Upper lobe of left lung (tissue), 6 donors: ENCODE measurements at regions not wholly inside any gene's neighbourhood (a gene's known extent, or its start where the extent isn't known, plus 50 kb on each side); places are given as distances from the start of the nearest gene placed in this dataset.

Experiments
- ATAC-seq, 2 donors: fragments of 200-7000 bp; cut with Tn5 transposase; one replicate each; pipeline ENCODE4 v1.9.1; 2022; ENCODE audit warnings: mild to moderate bottlenecking in 2 of 2, moderate library complexity in 2 of 2; ENCODE audit not compliant: low FRiP score in 2 of 2
- DNase-seq, 2 donors: peaks; one replicate each; pipeline ENCODE4 v3.0.0-alpha.2; 2019 to 2020
- H3K27ac ChIP-seq, 4 donors: fragments of 200-600 bp; sonication (generic); one replicate each; pipeline ENCODE4 v1.5.1; 2016 to 2019
- H3K27me3 ChIP-seq, 4 donors: fragments of 200-600 bp; sonication (generic); one replicate each; pipeline ENCODE4 v1.5.1; 2017 to 2019
- H3K36me3 ChIP-seq, 4 donors: fragments of 200-600 bp; sonication (generic); one replicate each; pipeline ENCODE4 v1.5.1; 2016 to 2019
- H3K4me1 ChIP-seq, 4 donors: fragments of 200-600 bp; sonication (generic); one replicate each; pipeline ENCODE4 v1.5.1; 2018 to 2019
- H3K4me3 ChIP-seq, 4 donors: fragments of 200-600 bp; sonication (generic); one replicate each; pipeline ENCODE4 v1.5.1; 2017 to 2019; ENCODE audit warnings: mild to moderate bottlenecking in 2 of 4, moderate library complexity in 1 of 4
- H3K9me3 ChIP-seq, 4 donors: fragments of 200-600 bp; sonication (generic); one replicate each; pipeline ENCODE4 v1.5.1; 2018 to 2019
- CTCF ChIP-seq, 6 experiments: fragments of 450-650 bp in 4 of 6; fragments of 200-600 bp in 2 of 6; sonication (generic) in 2 of 6; IDR thresholded peaks; one replicate each; pipeline ENCODE4 v1.5.1; 2016 to 2019; ENCODE audit warnings: antibody characterized with exemption in 6 of 6
- EP300 ChIP-seq, 4 donors: sonication (generic); formaldehyde crosslinking; IDR thresholded peaks; one replicate each; pipeline ENCODE4 v1.5.1; 2017; ENCODE audit warnings: antibody characterized with exemption in 4 of 4, control low read depth in 2 of 4
- POLR2A ChIP-seq, 4 donors: fragments of 450-650 bp; IDR thresholded peaks; one replicate each; pipeline ENCODE4 v1.5.1; 2016 to 2017; ENCODE audit warnings: antibody characterized with exemption in 4 of 4, mild to moderate bottlenecking in 2 of 4
- POLR2AphosphoS5 ChIP-seq, 2 donors: sonication (generic); formaldehyde crosslinking; IDR thresholded peaks; one replicate each; pipeline ENCODE4 v1.5.1; 2017; ENCODE audit warnings: antibody characterized with exemption in 2 of 2
- WGBS, 2 donors: methylation state at CpG; one replicate each; pipeline ENCODE4 v1.1.5; 2017 to 2018; 5-methylcytosine and 5-hydroxymethylcytosine counted together
- donor health status: DM: no; HTN: no; CAD: no; lungs with moderate emphysema.
- donor health status: DM: no; HTN: yes; CAD: no; lungs with severe emphysema.

DNA sequence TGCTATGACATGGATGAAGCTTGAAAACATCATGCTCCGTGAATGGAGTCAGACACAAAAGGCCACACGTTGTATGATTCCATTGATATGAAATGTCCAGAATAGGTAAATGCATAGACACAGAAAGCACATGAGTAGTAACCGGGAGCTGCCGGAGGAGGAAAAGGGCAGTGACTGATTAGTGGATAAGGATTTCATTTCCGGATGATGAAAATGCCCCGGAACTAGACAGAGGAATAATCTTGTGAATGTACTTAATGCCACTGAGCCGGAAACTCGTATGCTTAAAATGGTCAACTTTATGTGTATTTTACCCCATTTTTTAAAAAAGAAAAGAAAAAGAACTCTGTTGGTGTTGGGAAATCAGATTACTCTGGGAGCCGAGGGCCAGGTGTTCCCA, 112.7 kb upstream of the FAM9B start:
- no peak for TF ChIP-seq EP300 (IDR thresholded peaks at IDR 0.05)
- TF ChIP-seq POLR2A (IDR thresholded peaks at IDR 0.05) = no peak
- no peak for TF ChIP-seq POLR2AphosphoS5 (IDR thresholded peaks at IDR 0.05)
- no peak for TF ChIP-seq CTCF (IDR thresholded peaks at IDR 0.05)
- Histone ChIP-seq H3K9me3 (no peaks in the 10 kb centered on the region), H3K4me3 (no peak overlapping the region), H3K36me3 (no peaks in the 10 kb centered on the region), H3K27ac (no peak overlapping the region), H3K27me3 (no peaks in the 10 kb centered on the region), H3K4me1 (no peaks in the 10 kb centered on the region)
- DNase-seq (no peak), ATAC-seq (no peak)
- 89 to 90% methylated on average over 9 of the region's 9 CpGs for WGBS, 2 donors

GRCh38 chrX:9147086-9147485, 113.2 kb upstream of the FAM9B start:
- no peaks in the 10 kb centered on the region for H3K9me3 ChIP-seq
- ATAC-seq (no peak), DNase-seq (no peak)
- WGBS, 2 donors = 76 to 100% methylated on average over 4 to 5 of the region's 5 CpGs
- no peaks in the 10 kb centered on the region for H3K4me1 ChIP-seq
- H3K36me3 ChIP-seq = no peaks in the 10 kb centered on the region
- no peaks in the 10 kb centered on the region for H3K27me3 ChIP-seq
- H3K27ac ChIP-seq = no peak overlapping the region
- TF ChIP-seq POLR2A (IDR thresholded peaks at IDR 0.05) (no peak), EP300 (IDR thresholded peaks at IDR 0.05) (no peak), CTCF (IDR thresholded peaks at IDR 0.05) (no peak), POLR2AphosphoS5 (IDR thresholded peaks at IDR 0.05) (no peak)
- no peak overlapping the region for H3K4me3 ChIP-seq

GRCh38 chrX:9147726-9148125, 113.8 kb upstream of the FAM9B start:
- no peak for ATAC-seq
- WGBS, 2 donors = 30 to 66% methylated on average over 4 to 7 of the region's 7 CpGs
- DNase-seq = no peak

GRCh38 chrX:9148615-9149399, 114.9 kb upstream of the FAM9B start:
- Histone ChIP-seq H3K36me3 (no peaks in the 10 kb centered on the region), H3K9me3 (no peaks in the 10 kb centered on the region), H3K4me1 (no peaks in the 10 kb centered on the region), H3K27ac (no peak overlapping the region), H3K27me3 (no peaks in the 10 kb centered on the region), H3K4me3 (no peak overlapping the region)
- WGBS, 2 donors = 45 to 67% methylated on average over 9 of the region's 9 CpGs
- ATAC-seq (peak in 1 of 2 donors; percentile 58), DNase-seq (no peak)
- no peak for TF ChIP-seq CTCF (IDR thresholded peaks at IDR 0.05)
- TF ChIP-seq EP300 (IDR thresholded peaks at IDR 0.05) = no peak

More at GRCh38 chrX:9147726-9148125, 113.8 kb upstream of the FAM9B start:
- no peak for TF ChIP-seq EP300 (IDR thresholded peaks at IDR 0.05)
- TF ChIP-seq CTCF (IDR thresholded peaks at IDR 0.05) = no peak
- TF ChIP-seq POLR2AphosphoS5 (IDR thresholded peaks at IDR 0.05) = no peak
- TF ChIP-seq POLR2A (IDR thresholded peaks at IDR 0.05) = no peak
- Histone ChIP-seq H3K9me3 (no peaks in the 10 kb centered on the region), H3K4me1 (no peaks in the 10 kb centered on the region), H3K4me3 (no peak overlapping the region), H3K27me3 (no peaks in the 10 kb centered on the region), H3K36me3 (no peaks in the 10 kb centered on the region), H3K27ac (no peak overlapping the region)
